ENCODE measurements at regions not wholly inside any gene's neighbourhood (a gene's known extent, or its start where the extent isn't known, plus 50 kb on each side); places are given as distances from the start of the nearest gene placed in this dataset.

GRCh38 chr12:4164188-4164558 lies 109.4 kb upstream of the CCND2 start:
- peak overlapping the region; percentile 96 for H3K27ac ChIP-seq (ENCODE audit: low read length, poor library complexity, severe bottlenecking)
- H2AFZ ChIP-seq (ENCODE audit: low read depth, low read length) = peak overlapping the region; percentile 85
- peak overlapping the region; percentile 96 for H2BK120ac ChIP-seq (ENCODE audit: low read depth, low read length)
- H3K4ac ChIP-seq (ENCODE audit: low read depth in 1 of 2, low read length in 2 of 2) = peak overlapping the region in 1 of 2 experiments; percentile 32
- no peak overlapping the region for H3K18ac ChIP-seq (ENCODE audit: low read depth in 1 of 2, low read length in 2 of 2)
- WGBS = 51% methylated on average over 12 of the region's 12 CpGs
- H3K36me3 ChIP-seq (ENCODE audit: control insufficient read depth in 1 of 2, insufficient read depth in 2 of 2, low read depth in 1 of 2, low read length in 2 of 2) = no peaks in the 10 kb centered on the region
- H3K4me3 ChIP-seq (ENCODE audit: insufficient read depth in 1 of 2, low read depth in 1 of 2, low read length in 2 of 2) = peak overlapping the region in 1 of 2 experiments; percentile 72
- H2AK5ac ChIP-seq (ENCODE audit: low read length, severe bottlenecking) = no peak overlapping the region
- H3K9ac ChIP-seq (ENCODE audit: low read length) = peak overlapping the region; percentile 83
- no peaks in the 10 kb centered on the region for H3K9me3 ChIP-seq (ENCODE audit: control insufficient read depth, low read length)
- H4K8ac ChIP-seq (ENCODE audit: low read length) = no peak overlapping the region
- no peak overlapping the region for H3K23ac ChIP-seq (ENCODE audit: low read length in 2 of 2)
- no peaks in the 10 kb centered on the region for H3K79me1 ChIP-seq (replicated peaks; ENCODE audit: low read length, poor library complexity, severe bottlenecking)
- H3K4me2 ChIP-seq (ENCODE audit: low read length, poor library complexity, severe bottlenecking) = peak overlapping the region; percentile 73
- no peak overlapping the region for H4K91ac ChIP-seq (ENCODE audit: low read length)
- H2BK12ac ChIP-seq (ENCODE audit: low read length in 2 of 2) = peak overlapping the region in 1 of 2 experiments; percentile 2
- H3K14ac ChIP-seq (ENCODE audit: low read length in 2 of 2) = no peak overlapping the region
- H3K4me1 ChIP-seq (ENCODE audit: control insufficient read depth, insufficient read depth, low read depth, low read length) = peaks cover 12% of the 10 kb centered on the region
- no peak for DNase-seq
- peaks cover 0 to 3% of the 10 kb centered on the region in 2 experiments for H3K27me3 ChIP-seq (ENCODE audit: control insufficient read depth in 1 of 2, insufficient read depth in 1 of 2, low read length in 2 of 2)
- H2BK5ac ChIP-seq (ENCODE audit: low read depth, low read length, poor library complexity, severe bottlenecking) = peak overlapping the region; percentile 81
- H2BK15ac ChIP-seq (ENCODE audit: low read depth, poor library complexity, severe bottlenecking) = no peak overlapping the region

- H3K27ac ChIP-seq (ENCODE audit: low read length, poor library complexity, severe bottlenecking) = no peak overlapping the region
- H2BK15ac ChIP-seq (ENCODE audit: low read depth, poor library complexity, severe bottlenecking) = no peak overlapping the region
- no peak overlapping the region for H3K18ac ChIP-seq (ENCODE audit: low read depth in 1 of 2, low read length in 2 of 2)
- H2BK120ac ChIP-seq (ENCODE audit: low read depth, low read length) = no peak overlapping the region
- no peak overlapping the region for H2BK5ac ChIP-seq (ENCODE audit: low read depth, low read length, poor library complexity, severe bottlenecking)
- H3K14ac ChIP-seq (ENCODE audit: low read length in 2 of 2) = no peak overlapping the region
- H4K91ac ChIP-seq (ENCODE audit: low read length) = no peak overlapping the region
- H3K23ac ChIP-seq (ENCODE audit: low read length in 2 of 2) = no peak overlapping the region
- H2AFZ ChIP-seq (ENCODE audit: low read depth, low read length) = no peak overlapping the region
- no peak overlapping the region for H2AK5ac ChIP-seq (ENCODE audit: low read length, severe bottlenecking)
- no peak overlapping the region for H3K4me2 ChIP-seq (ENCODE audit: low read length, poor library complexity, severe bottlenecking)
- H3K4ac ChIP-seq (ENCODE audit: low read depth in 1 of 2, low read length in 2 of 2) = no peak overlapping the region
- no peak for DNase-seq
- H2BK12ac ChIP-seq (ENCODE audit: low read length in 2 of 2) = no peak overlapping the region
- no peak overlapping the region for H3K9ac ChIP-seq (ENCODE audit: low read length)
- H3K4me1 ChIP-seq (ENCODE audit: control insufficient read depth, insufficient read depth, low read depth, low read length) = peaks cover 12% of the 10 kb centered on the region
- H3K9me3 ChIP-seq (ENCODE audit: control insufficient read depth, low read length) = no peaks in the 10 kb centered on the region
- no peaks in the 10 kb centered on the region for H3K79me1 ChIP-seq (replicated peaks; ENCODE audit: low read length, poor library complexity, severe bottlenecking)
- no peak overlapping the region for H3K4me3 ChIP-seq (ENCODE audit: insufficient read depth in 1 of 2, low read depth in 1 of 2, low read length in 2 of 2)
- H4K8ac ChIP-seq (ENCODE audit: low read length) = no peak overlapping the region
- 93% methylated on average over 3 of the region's 3 CpGs for WGBS
- peaks cover 0 to 6% of the 10 kb centered on the region in 2 experiments for H3K27me3 ChIP-seq (ENCODE audit: control insufficient read depth in 1 of 2, insufficient read depth in 1 of 2, low read length in 2 of 2)
- no peaks in the 10 kb centered on the region for H3K36me3 ChIP-seq (ENCODE audit: control insufficient read depth in 1 of 2, insufficient read depth in 2 of 2, low read depth in 1 of 2, low read length in 2 of 2)
Observed at GRCh38 chr12:4161718-4162117, 111.8 kb upstream of the CCND2 start.

GRCh38 chr12:4160314-4161040 lies 113.1 kb upstream of the CCND2 start:
- H2BK120ac ChIP-seq (ENCODE audit: low read depth, low read length) = no peak overlapping the region
- no peak overlapping the region for H2BK5ac ChIP-seq (ENCODE audit: low read depth, low read length, poor library complexity, severe bottlenecking)
- H3K79me1 ChIP-seq (replicated peaks; ENCODE audit: low read length, poor library complexity, severe bottlenecking) = no peaks in the 10 kb centered on the region
- no peak overlapping the region for H3K23ac ChIP-seq (ENCODE audit: low read length in 2 of 2)
- H3K27ac ChIP-seq (ENCODE audit: low read length, poor library complexity, severe bottlenecking) = no peak overlapping the region
- no peak overlapping the region for H3K4ac ChIP-seq (ENCODE audit: low read depth in 1 of 2, low read length in 2 of 2)
- H2AFZ ChIP-seq (ENCODE audit: low read depth, low read length) = no peak overlapping the region
- H3K14ac ChIP-seq (ENCODE audit: low read length in 2 of 2) = no peak overlapping the region
- H4K91ac ChIP-seq (ENCODE audit: low read length) = no peak overlapping the region
- H2BK15ac ChIP-seq (ENCODE audit: low read depth, poor library complexity, severe bottlenecking) = no peak overlapping the region
- H3K9me3 ChIP-seq (ENCODE audit: control insufficient read depth, low read length) = no peaks in the 10 kb centered on the region
- no peak overlapping the region for H3K4me3 ChIP-seq (ENCODE audit: insufficient read depth in 1 of 2, low read depth in 1 of 2, low read length in 2 of 2)
- no peaks in the 10 kb centered on the region for H3K36me3 ChIP-seq (ENCODE audit: control insufficient read depth in 1 of 2, insufficient read depth in 2 of 2, low read depth in 1 of 2, low read length in 2 of 2)
- peaks cover 0 to 6% of the 10 kb centered on the region in 2 experiments for H3K27me3 ChIP-seq (ENCODE audit: control insufficient read depth in 1 of 2, insufficient read depth in 1 of 2, low read length in 2 of 2)
- peaks cover 12% of the 10 kb centered on the region for H3K4me1 ChIP-seq (ENCODE audit: control insufficient read depth, insufficient read depth, low read depth, low read length)
- no peak overlapping the region for H3K9ac ChIP-seq (ENCODE audit: low read length)
- DNase-seq = no peak
- H2AK5ac ChIP-seq (ENCODE audit: low read length, severe bottlenecking) = no peak overlapping the region
- no peak overlapping the region for H3K18ac ChIP-seq (ENCODE audit: low read depth in 1 of 2, low read length in 2 of 2)
- WGBS = 86% methylated on average over 2 of the region's 2 CpGs
- no peak overlapping the region for H4K8ac ChIP-seq (ENCODE audit: low read length)
- H2BK12ac ChIP-seq (ENCODE audit: low read length in 2 of 2) = no peak overlapping the region
- no peak overlapping the region for H3K4me2 ChIP-seq (ENCODE audit: low read length, poor library complexity, severe bottlenecking)

GRCh38 chr12:4159851-4160250 lies 113.7 kb upstream of the CCND2 start:
- DNase-seq = no peak
- Histone ChIP-seq H4K91ac (ENCODE audit: low read length) (no peak overlapping the region), H3K9me3 (ENCODE audit: control insufficient read depth, low read length) (no peaks in the 10 kb centered on the region), H2AK5ac (ENCODE audit: low read length, severe bottlenecking) (no peak overlapping the region), H2BK5ac (ENCODE audit: low read depth, low read length, poor library complexity, severe bottlenecking) (no peak overlapping the region), H3K4me3 (ENCODE audit: insufficient read depth in 1 of 2, low read depth in 1 of 2, low read length in 2 of 2) (no peak overlapping the region), H4K8ac (ENCODE audit: low read length) (no peak overlapping the region), H2AFZ (ENCODE audit: low read depth, low read length) (no peak overlapping the region), H3K14ac (ENCODE audit: low read length in 2 of 2) (no peak overlapping the region), H3K4me1 (ENCODE audit: control insufficient read depth, insufficient read depth, low read depth, low read length) (peaks cover 7% of the 10 kb centered on the region), H3K79me1 (replicated peaks; ENCODE audit: low read length, poor library complexity, severe bottlenecking) (no peaks in the 10 kb centered on the region), H3K4ac (ENCODE audit: low read depth in 1 of 2, low read length in 2 of 2) (no peak overlapping the region), H2BK120ac (ENCODE audit: low read depth, low read length) (no peak overlapping the region), H3K27me3 (ENCODE audit: control insufficient read depth in 1 of 2, insufficient read depth in 1 of 2, low read length in 2 of 2) (peaks cover 0 to 6% of the 10 kb centered on the region in 2 experiments), H3K23ac (ENCODE audit: low read length in 2 of 2) (no peak overlapping the region), H3K27ac (ENCODE audit: low read length, poor library complexity, severe bottlenecking) (no peak overlapping the region), H3K18ac (ENCODE audit: low read depth in 1 of 2, low read length in 2 of 2) (no peak overlapping the region), H3K4me2 (ENCODE audit: low read length, poor library complexity, severe bottlenecking) (no peak overlapping the region), H3K36me3 (ENCODE audit: control insufficient read depth in 1 of 2, insufficient read depth in 2 of 2, low read depth in 1 of 2, low read length in 2 of 2) (no peaks in the 10 kb centered on the region), H2BK15ac (ENCODE audit: low read depth, poor library complexity, severe bottlenecking) (no peak overlapping the region), H3K9ac (ENCODE audit: low read length) (no peak overlapping the region), H2BK12ac (ENCODE audit: low read length in 2 of 2) (no peak overlapping the region)
- 100% methylated on average over 2 of the region's 2 CpGs for WGBS

Measured in mesenchymal stem cell (in vitro differentiated cells and primary cell).